Pancreas (tissue), 10 donors: ENCODE measurements at regions not wholly inside any gene's neighbourhood (a gene's known extent, or its start where the extent isn't known, plus 50 kb on each side); places are given as distances from the start of the nearest gene placed in this dataset.
A peak's percentile ranks its signal among the peaks of the same experiment; 100 is the strongest.

Experiments used
- ATAC-seq, 4 donors: fragments of 200-7000 bp; cut with Tn5 transposase; one replicate each; pipeline versions ENCODE4 v1.8.0 to v1.9.1; 2020; ENCODE audit warnings: mild to moderate bottlenecking in 4 of 4, moderate library complexity in 4 of 4
- DNase-seq, 6 donors: peaks; one replicate each; pipeline ENCODE4 v3.0.0-alpha.2; 2020
- FAIRE-seq: peaks from 2 replicates; lab custom pipeline; 2012; peaks lifted over from hg19 to GRCh38; lab: Jason Lieb, UNC
- H3K27ac ChIP-seq, 4 donors: fragments of 200-600 bp; sonication (generic); 1 replicate in 3 of 4; 2 replicates in 1 of 4; pipeline versions ENCODE4 v1.5.0 to v1.8.0; 2020
- H3K27me3 ChIP-seq, 4 donors: fragments of 200-600 bp; one replicate each; pipeline ENCODE4 v1.8.0; 2021
- H3K36me3 ChIP-seq, 3 donors: fragments of 200-600 bp; sonication (generic) in 1 of 3; one replicate each; pipeline versions ENCODE4 v1.5.0 to v1.8.0; 2020 to 2021
- H3K4me1 ChIP-seq, 3 donors: fragments of 200-600 bp; one replicate each; pipeline ENCODE4 v1.8.0; 2021
- H3K4me3 ChIP-seq, 4 donors: fragments of 200-600 bp; sonication (generic) in 2 of 4; one replicate each; pipeline versions ENCODE4 v1.5.0 to v1.8.0; 2020 to 2021
- H3K9me3 ChIP-seq, 4 donors: fragments of 200-600 bp; one replicate each; pipeline ENCODE4 v1.8.0; 2021
- WGBS, 2 donors: extraction: QIAGEN DNeasy Blood & Tissue Kit; methylation state at CpG; one replicate each; pipeline ENCODE4 v1.1.7; 2013; 5-methylcytosine and 5-hydroxymethylcytosine counted together
- intact Hi-C, 3 donors: fragments of 100-400 bp; cut with DNase I; formaldehyde crosslinking; loops; one replicate each; pipeline versions ENCODE4 v1.11.1 to v1.14.2; 2022
- TF ChIP-seq, protein P1 (sequence below), 4 donors: fragments of 200-600 bp; sonication (generic) in 3 of 4; IDR thresholded peaks; one replicate each; pipeline versions ENCODE4 v1.5.0 to v1.8.0; 2021; ENCODE audit warnings: antibody characterized with exemption in 4 of 4
- donor health status: healthy with polysubstance abuse.
- donor health status: DM: no; HTN: no; CAD: no; lungs with moderate emphysema.
- donor health status: DM: no; HTN: no; CAD: no.
- donor health status: control.
- donor health status: control.
- donor health status: Bipolar disorder and iron deficiency.
- donor health status: DM: yes; HTN: yes; CAD: no.
- donor health status: DM: no; HTN: no; CAD: no.
- donor health status: DM: no; HTN: no; CAD: no.
- donor health status: DM: yes; HTN: yes; CAD: no.

DNA sequence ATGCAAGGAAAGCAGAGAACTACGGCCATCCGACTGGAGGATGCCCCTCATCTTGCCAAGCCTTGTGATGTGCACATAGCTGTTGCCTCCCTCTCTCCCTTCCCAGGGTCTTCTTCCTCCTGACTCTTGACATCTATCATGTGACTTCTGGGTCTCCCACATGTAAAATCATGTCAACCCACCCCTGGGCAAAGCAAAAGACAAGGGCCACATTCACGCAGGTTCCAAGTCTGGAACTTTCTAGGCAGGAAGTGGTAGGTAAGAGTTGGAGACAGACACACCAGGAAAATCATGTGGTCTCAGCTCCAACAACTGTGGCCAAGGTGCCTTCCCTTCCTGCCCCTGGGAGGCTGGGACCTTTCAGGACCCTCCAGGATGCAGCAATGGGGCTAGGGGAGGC, 187.3 kb downstream of the CXCL12 start:
- TF ChIP-seq, protein P1, sequence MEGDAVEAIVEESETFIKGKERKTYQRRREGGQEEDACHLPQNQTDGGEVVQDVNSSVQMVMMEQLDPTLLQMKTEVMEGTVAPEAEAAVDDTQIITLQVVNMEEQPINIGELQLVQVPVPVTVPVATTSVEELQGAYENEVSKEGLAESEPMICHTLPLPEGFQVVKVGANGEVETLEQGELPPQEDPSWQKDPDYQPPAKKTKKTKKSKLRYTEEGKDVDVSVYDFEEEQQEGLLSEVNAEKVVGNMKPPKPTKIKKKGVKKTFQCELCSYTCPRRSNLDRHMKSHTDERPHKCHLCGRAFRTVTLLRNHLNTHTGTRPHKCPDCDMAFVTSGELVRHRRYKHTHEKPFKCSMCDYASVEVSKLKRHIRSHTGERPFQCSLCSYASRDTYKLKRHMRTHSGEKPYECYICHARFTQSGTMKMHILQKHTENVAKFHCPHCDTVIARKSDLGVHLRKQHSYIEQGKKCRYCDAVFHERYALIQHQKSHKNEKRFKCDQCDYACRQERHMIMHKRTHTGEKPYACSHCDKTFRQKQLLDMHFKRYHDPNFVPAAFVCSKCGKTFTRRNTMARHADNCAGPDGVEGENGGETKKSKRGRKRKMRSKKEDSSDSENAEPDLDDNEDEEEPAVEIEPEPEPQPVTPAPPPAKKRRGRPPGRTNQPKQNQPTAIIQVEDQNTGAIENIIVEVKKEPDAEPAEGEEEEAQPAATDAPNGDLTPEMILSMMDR (IDR thresholded peaks at IDR 0.05) = no peak
- H3K4me1 ChIP-seq = peaks cover 0 to 14% (median 0%) of the 10 kb centered on the region in 3 donors
- H3K27ac ChIP-seq = no peak overlapping the region
- FAIRE-seq (no peak), ATAC-seq (no peak), DNase-seq (no peak)
- H3K36me3 ChIP-seq = no peaks in the 10 kb centered on the region
- H3K4me3 ChIP-seq = no peak overlapping the region
- H3K9me3 ChIP-seq = no peaks in the 10 kb centered on the region
- 98% methylated on average over 3 of the region's 3 CpGs for WGBS, 2 donors
- no peaks in the 10 kb centered on the region for H3K27me3 ChIP-seq
- intact Hi-C loops = no loop called here

DNA sequence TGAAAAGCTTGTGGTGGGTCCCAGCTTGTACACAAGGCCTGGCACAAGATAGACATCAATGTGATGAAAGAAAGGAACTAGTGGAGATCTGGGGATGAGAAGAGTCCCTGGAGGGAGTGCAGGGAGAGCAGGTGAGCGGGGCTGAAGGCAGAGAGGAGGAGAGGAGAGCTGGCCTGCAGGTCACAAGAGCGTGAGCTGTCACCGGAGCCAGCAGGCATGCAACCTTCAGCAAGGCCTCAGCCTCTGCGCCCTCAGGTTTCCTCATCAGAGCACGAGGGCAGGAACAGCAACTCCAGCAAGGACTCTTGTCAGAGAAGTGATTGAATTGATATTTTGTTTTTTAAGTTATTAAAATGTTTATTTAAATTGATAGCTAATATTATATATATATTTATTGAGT, 188.6 kb downstream of the CXCL12 start:
- TF ChIP-seq, protein P1 (IDR thresholded peaks at IDR 0.05) = no peak
- intact Hi-C loops = no loop called here
- no peaks in the 10 kb centered on the region for H3K27me3 ChIP-seq
- no peak overlapping the region for H3K27ac ChIP-seq
- ATAC-seq = no peak
- no peaks in the 10 kb centered on the region for H3K9me3 ChIP-seq
- H3K36me3 ChIP-seq = no peaks in the 10 kb centered on the region
- FAIRE-seq = no peak
- 94 to 96% methylated on average over 5 of the region's 5 CpGs for WGBS, 2 donors
- DNase-seq = no peak
- no peak overlapping the region for H3K4me3 ChIP-seq
- peaks cover 0 to 14% (median 0%) of the 10 kb centered on the region in 3 donors for H3K4me1 ChIP-seq

DNA sequence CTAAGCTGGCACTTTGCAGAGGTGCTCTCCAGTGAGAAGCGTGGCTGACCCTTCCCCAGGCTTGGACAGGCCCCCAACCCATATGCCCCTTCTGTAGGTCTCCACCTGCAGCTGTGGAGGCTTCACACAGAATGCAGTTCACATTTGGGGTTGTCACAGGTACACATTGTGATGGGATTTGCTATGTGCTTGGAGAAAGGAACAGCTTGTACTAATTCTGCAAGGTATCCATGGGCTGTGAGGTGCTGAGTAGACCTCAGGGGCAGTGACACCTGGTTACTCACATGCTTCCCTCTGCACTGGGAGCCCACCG, 188.9 kb downstream of the CXCL12 start:
- no peaks in the 10 kb centered on the region for H3K27me3 ChIP-seq
- H3K36me3 ChIP-seq = no peaks in the 10 kb centered on the region
- intact Hi-C loops = no loop called here
- DNase-seq (no peak), FAIRE-seq (no peak), ATAC-seq (peak in 1 of 4 donors; percentile 18)
- no peak overlapping the region for H3K4me3 ChIP-seq
- H3K4me1 ChIP-seq = peaks cover 0 to 14% (median 0%) of the 10 kb centered on the region in 3 donors
- H3K27ac ChIP-seq = peak overlapping the region in 1 of 4 donors; percentile 12
- H3K9me3 ChIP-seq = no peaks in the 10 kb centered on the region
- WGBS, 2 donors = 73 to 82% methylated on average over 2 of the region's 2 CpGs
- TF ChIP-seq, protein P1 (IDR thresholded peaks at IDR 0.05) = no peak

DNA sequence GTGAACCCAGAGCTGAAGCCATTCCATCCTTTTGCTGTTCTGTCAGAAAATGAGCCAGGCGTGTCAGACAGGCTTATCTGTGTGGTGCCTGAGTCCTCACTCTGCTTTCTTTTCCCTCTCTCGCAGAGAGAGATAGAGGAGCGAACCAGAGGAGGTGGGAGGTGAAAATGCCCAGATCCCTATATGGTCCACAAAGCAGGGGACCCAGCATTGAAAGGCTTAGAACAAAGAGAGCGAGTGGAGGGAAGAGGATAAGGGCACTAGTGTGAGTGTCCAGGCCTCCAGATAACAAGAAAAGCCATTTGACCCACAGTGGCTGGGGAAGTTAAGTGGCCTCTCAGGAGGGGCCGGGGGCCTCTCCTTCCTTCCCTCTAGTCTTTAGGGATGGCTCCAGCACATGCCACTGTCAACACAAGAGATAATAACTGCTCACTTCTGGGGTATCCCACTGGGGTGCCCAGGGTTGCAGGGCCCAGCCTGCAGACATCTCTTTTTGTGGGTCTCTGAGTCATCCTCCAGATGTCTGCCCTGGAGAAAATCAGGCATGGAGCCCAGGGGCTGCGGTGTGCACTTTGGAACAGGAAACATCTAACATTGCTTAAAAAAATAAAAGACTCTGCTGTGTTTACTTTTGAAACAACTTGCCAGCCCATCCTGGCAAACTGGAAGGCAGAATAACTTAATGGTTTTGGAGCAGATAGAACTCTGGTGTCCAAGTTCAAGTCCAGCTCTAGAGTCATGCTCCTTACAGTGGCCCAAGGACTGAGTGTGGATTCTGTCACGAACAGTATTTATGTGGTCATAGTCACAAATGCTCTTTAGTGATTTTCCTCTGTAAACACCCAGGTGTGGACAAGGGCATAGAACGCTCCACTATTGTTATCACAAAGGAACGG, 189.5 kb downstream of the CXCL12 start:
- peak; percentile 89 to 94 (median 94) for ATAC-seq
- H3K27me3 ChIP-seq = no peaks in the 10 kb centered on the region
- H3K9me3 ChIP-seq = no peaks in the 10 kb centered on the region
- H3K4me1 ChIP-seq = peaks cover 0 to 14% (median 0%) of the 10 kb centered on the region in 3 donors
- 62 to 63% methylated on average over 9 of the region's 9 CpGs for WGBS, 2 donors
- TF ChIP-seq, protein P1 (IDR thresholded peaks at IDR 0.05) = no peak
- no peaks in the 10 kb centered on the region for H3K36me3 ChIP-seq
- peak overlapping the region in 1 of 4 donors; percentile 12 for H3K27ac ChIP-seq
- FAIRE-seq = no peak
- peak in 5 of 6 donors; percentile 66 to 72 (median 69) for DNase-seq
- no peak overlapping the region for H3K4me3 ChIP-seq
- intact Hi-C loops = no loop called here

DNA sequence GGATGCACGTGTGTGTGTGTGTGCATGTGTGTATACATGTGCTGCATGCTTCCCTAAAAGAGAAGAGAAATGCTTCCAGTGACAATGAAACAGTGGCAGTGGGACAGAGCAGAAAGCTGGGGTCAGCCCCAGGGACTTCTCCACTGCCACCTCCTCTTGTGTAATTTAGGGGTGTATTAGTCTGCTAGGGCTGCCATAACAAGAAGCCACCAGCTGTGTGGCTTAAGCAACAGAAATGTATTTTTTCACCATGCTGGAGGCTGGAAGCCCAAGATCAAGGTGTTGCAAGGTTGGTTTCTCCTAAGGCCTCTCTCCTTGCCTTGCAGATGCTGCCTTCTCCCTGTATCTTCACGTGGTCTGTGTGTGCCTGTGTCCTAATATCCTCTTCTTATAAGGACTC, 190.5 kb downstream of the CXCL12 start:
- TF ChIP-seq, protein P1 (IDR thresholded peaks at IDR 0.05) = no peak
- FAIRE-seq (no peak), ATAC-seq (no peak), DNase-seq (no peak)
- Histone ChIP-seq H3K4me1 (peaks cover 0 to 14% (median 0%) of the 10 kb centered on the region in 3 donors), H3K27ac (no peak overlapping the region), H3K36me3 (no peaks in the 10 kb centered on the region), H3K4me3 (no peak overlapping the region), H3K9me3 (no peaks in the 10 kb centered on the region), H3K27me3 (no peaks in the 10 kb centered on the region)
- intact Hi-C loops = no loop called here
- WGBS, 2 donors = 89 to 92% methylated on average over 2 of the region's 2 CpGs
